RWPE1 (cell line): ENCODE measurements at regions not wholly inside any gene's neighbourhood (a gene's known extent, or its start where the extent isn't known, plus 50 kb on each side); places are given as distances from the start of the nearest gene placed in this dataset.

Source experiments
- CTCF ChIA-PET: fragments of 350-600 bp; sonication (Branson Sonifier 250); formaldehyde crosslinking; extraction: SDS; loops from one replicate; lab custom pipeline; 2021; lab: Yijun Ruan, JAX
- POLR2A ChIA-PET: fragments of 400-600 bp; formaldehyde crosslinking; extraction: SDS; loops from one replicate; lab custom pipeline; 2020; ENCODE audit warnings: antibody characterized with exemption; ENCODE audit not compliant: low non-redundant PET; lab: Yijun Ruan, JAX
- DNase-seq: peaks from one replicate; pipeline ENCODE4 v3.0.0; 2012; ENCODE audit warnings: low spot score
- H3K27ac ChIP-seq: fragments of 450-650 bp; 2 replicates; pipeline ENCODE4 v1.5.1; 2017
- CTCF ChIP-seq: fragments of 450-650 bp; conservative IDR thresholded peaks from 2 replicates; pipeline ENCODE4 v1.5.1; 2017; ENCODE audit warnings: low read depth, mild to moderate bottlenecking

DNA sequence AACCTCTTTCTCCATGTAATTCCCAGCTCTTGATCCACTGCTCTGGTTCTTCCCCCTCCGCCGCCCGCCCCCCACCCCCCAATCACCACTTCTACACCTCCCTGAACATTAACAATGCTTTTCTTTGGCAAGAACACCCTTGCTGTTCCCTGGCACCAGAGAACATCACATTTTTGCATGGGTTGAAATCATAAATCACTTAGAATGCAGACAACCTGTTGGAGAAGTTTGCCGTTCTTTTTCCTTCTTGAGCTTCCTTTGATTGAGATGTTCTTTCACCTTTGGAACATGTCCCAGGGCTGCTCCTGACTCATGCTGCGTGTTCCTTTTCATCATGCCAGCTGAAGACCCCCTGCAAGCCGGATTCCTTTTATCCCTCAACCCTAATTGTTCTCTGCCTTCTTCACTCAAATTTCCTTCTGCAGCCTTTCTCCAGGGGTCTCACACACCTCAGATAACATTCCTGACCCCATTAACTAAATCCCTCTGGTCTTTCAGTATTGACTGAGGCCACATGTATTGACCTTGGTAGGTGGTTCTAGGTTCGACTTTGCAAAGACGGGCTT is 294.1 kb upstream of the TMPO start:
- no peak for DNase-seq
- ChIA-PET CTCF (interaction anchor here (0.6 kb wide), 1 partner anchor 9 kb away, joined by 3 read pairs; no protein-coding TSS in a partner anchor), POLR2A (no interaction called here)
- H3K27ac ChIP-seq: no peak overlapping the region
- TF ChIP-seq CTCF: no peak

GRCh38 chr12:98222135-98222534 is 293.3 kb upstream of the TMPO start:
- TF ChIP-seq CTCF: no peak
- ChIA-PET POLR2A (no interaction called here), CTCF (no interaction called here)
- no peak overlapping the region for H3K27ac ChIP-seq
- no peak for DNase-seq

GRCh38 chr12:98224584-98225221 is 290.7 kb upstream of the TMPO start:
- no peak overlapping the region for H3K27ac ChIP-seq
- DNase-seq: no peak
- ChIA-PET CTCF (no interaction called here), POLR2A (no interaction called here)
- no peak for TF ChIP-seq CTCF

DNA sequence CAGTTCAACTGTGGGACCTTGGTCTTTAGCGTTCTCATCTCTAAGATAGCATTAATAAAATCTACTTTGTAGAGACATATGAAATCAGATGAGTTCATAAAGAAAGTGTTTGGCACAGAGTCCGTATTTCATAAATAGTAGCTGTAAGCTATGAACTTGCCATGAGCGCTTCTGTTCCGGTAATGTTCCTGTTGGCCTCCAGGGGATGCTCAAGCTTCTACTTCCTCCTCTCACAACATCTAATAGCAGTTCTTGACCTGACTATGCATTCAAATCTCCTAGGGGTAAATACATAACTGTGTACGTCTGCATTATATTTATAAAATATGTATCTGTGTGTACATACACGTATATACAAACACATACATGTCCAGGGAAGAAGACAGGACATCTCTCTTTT is 288.2 kb upstream of the TMPO start:
- no peak for TF ChIP-seq CTCF
- no peak for DNase-seq
- no peak overlapping the region for H3K27ac ChIP-seq
- CTCF ChIA-PET: no interaction called here
- POLR2A ChIA-PET: no interaction called here

DNA sequence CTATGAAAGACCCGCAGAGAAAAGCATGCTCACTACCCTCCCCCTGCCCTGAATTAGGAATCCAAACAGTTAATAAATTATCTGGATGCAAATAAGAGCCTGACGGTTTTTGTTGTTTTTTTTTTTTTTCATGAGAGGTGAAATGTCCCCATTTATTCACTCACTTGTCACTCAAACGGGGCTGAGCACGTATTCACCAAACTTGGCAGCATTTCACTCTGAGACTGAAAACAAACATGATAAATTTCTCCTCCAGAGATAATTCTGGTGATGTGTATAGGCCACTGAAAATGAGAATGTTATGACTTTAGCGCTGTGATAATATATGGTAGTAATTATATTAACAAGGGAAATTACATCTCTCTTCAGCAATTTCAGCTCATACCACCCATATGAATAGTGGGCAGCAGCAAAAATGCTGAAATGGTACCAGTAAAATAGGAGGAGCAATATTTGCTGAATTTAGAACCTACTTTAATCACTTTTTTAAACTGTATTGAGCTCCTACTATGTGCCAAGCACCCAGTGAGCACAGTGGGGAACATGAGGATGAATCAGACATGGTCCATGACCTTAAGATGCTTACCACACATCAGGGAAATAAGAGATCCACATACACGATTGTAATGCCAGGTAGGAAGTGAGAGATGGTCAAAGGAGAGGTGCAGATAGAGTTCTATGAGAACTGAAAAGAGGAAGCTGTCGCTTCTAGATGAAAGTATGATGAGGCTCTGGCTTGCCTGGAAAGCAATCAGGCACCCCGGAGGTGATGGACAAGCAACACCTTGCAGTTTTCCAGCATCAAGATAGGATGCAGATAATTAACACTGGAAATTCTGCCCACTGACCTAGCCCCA is 286.5 kb upstream of the TMPO start:
- DNase-seq: no peak
- H3K27ac ChIP-seq: no peak overlapping the region
- TF ChIP-seq CTCF: no peak
- ChIA-PET POLR2A (no interaction called here), CTCF (no interaction called here)

- CTCF ChIA-PET: no interaction called here
- no peak overlapping the region for H3K27ac ChIP-seq
- no peak for DNase-seq
- POLR2A ChIA-PET: interaction anchor here (0.6 kb wide), 1 partner anchor 34 kb away, joined by 3 read pairs; no protein-coding TSS in a partner anchor
- no peak for TF ChIP-seq CTCF
Measured at GRCh38 chr12:98229540-98229924, 285.9 kb upstream of the TMPO start.
